HEK293 (cell line): ENCODE measurements at regions not wholly inside any gene's neighbourhood (a gene's known extent, or its start where the extent isn't known, plus 50 kb on each side); places are given as distances from the start of the nearest gene placed in this dataset.

Experiments used
- CTCF ChIA-PET: fragments of 350-600 bp; formaldehyde crosslinking; extraction: SDS; loops from one replicate; lab custom pipeline; 2021; ENCODE audit warnings: antibody characterized with exemption; lab: Yijun Ruan, JAX
- POLR2A ChIA-PET: fragments of 300-600 bp; formaldehyde crosslinking; extraction: SDS; loops from one replicate; lab custom pipeline; 2020; ENCODE audit warnings: antibody characterized with exemption, inconsistent platforms; lab: Yijun Ruan, JAX
- H3K27ac ChIP-seq: fragments of 200-500 bp; sonication (Bioruptor generic); 2 replicates; pipeline ENCODE4 v1.5.1; 2014; ENCODE audit warnings: low read depth, low read length, control low read depth, inconsistent platforms; ENCODE audit errors: extremely low read depth
- H3K36me3 ChIP-seq, 2 experiments: fragments of 200-500 bp in 1 of 2; sonication (Bioruptor generic) in 1 of 2; 1 replicate in 1 of 2; 2 replicates in 1 of 2; pipeline ENCODE4 v1.5.1; 2014 to 2017; ENCODE audit warnings: inconsistent platforms in 2 of 2, low read length in 2 of 2; ENCODE audit not compliant: control insufficient read depth in 2 of 2, insufficient read depth in 1 of 2
- H3K4me1 ChIP-seq: fragments of 200-500 bp; sonication (Bioruptor generic); 2 replicates; pipeline ENCODE4 v1.5.1; 2014; ENCODE audit warnings: mild to moderate bottlenecking, low read length, inconsistent platforms; ENCODE audit not compliant: control insufficient read depth, insufficient read depth
- H3K4me3 ChIP-seq: 2 replicates; pipeline ENCODE4 v1.5.1; 2011; ENCODE audit warnings: low read depth, mild to moderate bottlenecking, control low read depth, low read length, moderate library complexity
- H3K9me3 ChIP-seq: fragments of 200-500 bp; sonication (Bioruptor generic); 2 replicates; pipeline ENCODE4 v1.5.1; 2014; ENCODE audit warnings: low read depth, low read length, inconsistent platforms; ENCODE audit not compliant: control insufficient read depth, insufficient read depth
- GFI1B ChIP-seq: fragments of 450-650 bp; formaldehyde crosslinking; IDR thresholded peaks from 2 replicates; pipeline ENCODE4 v1.5.1; 2016; ENCODE audit warnings: missing biosample characterization, missing genetic modification characterization
- GLI4 ChIP-seq: fragments of 450-650 bp; formaldehyde crosslinking; IDR thresholded peaks from 2 replicates; pipeline ENCODE4 v1.5.1; 2016; ENCODE audit warnings: missing biosample characterization, missing genetic modification characterization
- HOXC10 ChIP-seq: sonication (generic); formaldehyde crosslinking; IDR thresholded peaks from 2 replicates; pipeline ENCODE4 v1.8.1; 2023; ENCODE audit warnings: mild to moderate bottlenecking, missing genetic modification reagents
- MYNN ChIP-seq: fragments of 450-650 bp; formaldehyde crosslinking; IDR thresholded peaks from 2 replicates; pipeline ENCODE4 v1.5.1; 2016; ENCODE audit warnings: missing biosample characterization, missing genetic modification characterization, borderline replicate concordance
- ZBTB21 ChIP-seq: fragments of 450-650 bp; formaldehyde crosslinking; IDR thresholded peaks from 2 replicates; pipeline ENCODE4 v1.5.1; 2017; ENCODE audit warnings: missing biosample characterization, missing genetic modification characterization
- ZBTB48 ChIP-seq: fragments of 450-650 bp; formaldehyde crosslinking; IDR thresholded peaks from 2 replicates; pipeline ENCODE4 v1.5.1; 2016; ENCODE audit warnings: missing biosample characterization, missing genetic modification characterization
- ZFHX2 ChIP-seq: fragments of 450-650 bp; formaldehyde crosslinking; conservative IDR thresholded peaks from 2 replicates; pipeline ENCODE4 v1.5.1; 2016; ENCODE audit warnings: missing biosample characterization, missing genetic modification characterization
- ZNF112 ChIP-seq: fragments of 450-650 bp; formaldehyde crosslinking; IDR thresholded peaks from 2 replicates; pipeline ENCODE4 v1.5.0; 2017; ENCODE audit warnings: missing biosample characterization, missing genetic modification characterization
- ZNF114 ChIP-seq: fragments of 450-650 bp; formaldehyde crosslinking; IDR thresholded peaks from 2 replicates; pipeline ENCODE4 v1.5.0; 2017; ENCODE audit warnings: missing biosample characterization, missing genetic modification characterization
- ZNF174 ChIP-seq: fragments of 450-650 bp; formaldehyde crosslinking; IDR thresholded peaks from 2 replicates; pipeline ENCODE4 v1.5.0; 2017; ENCODE audit warnings: missing biosample characterization, mild to moderate bottlenecking, missing genetic modification characterization
- ZNF184 ChIP-seq: fragments of 450-650 bp; IDR thresholded peaks from 2 replicates; pipeline ENCODE4 v1.5.1; 2018; ENCODE audit warnings: missing biosample characterization, mild to moderate bottlenecking, missing genetic modification characterization
- ZNF248 ChIP-seq: fragments of 450-650 bp; formaldehyde crosslinking; IDR thresholded peaks from 2 replicates; pipeline ENCODE4 v1.5.1; 2017; ENCODE audit warnings: missing biosample characterization, missing genetic modification characterization
- ZNF274 ChIP-seq, 2 experiments: fragments of 200-500 bp in 1 of 2; fragments of 450-650 bp in 1 of 2; sonication (Bioruptor generic) in 1 of 2; formaldehyde crosslinking in 1 of 2; IDR thresholded peaks; 2 replicates each; pipeline versions ENCODE4 v1.5.1 to v1.6.1; 2014 to 2016; ENCODE audit warnings: borderline replicate concordance in 1 of 2, inconsistent platforms in 1 of 2, low read length in 1 of 2, missing biosample characterization in 1 of 2, missing genetic modification characterization in 1 of 2
- ZNF350 ChIP-seq: fragments of 450-650 bp; formaldehyde crosslinking; IDR thresholded peaks from 2 replicates; pipeline ENCODE4 v1.5.0; 2017; ENCODE audit warnings: missing biosample characterization, mild to moderate bottlenecking, missing genetic modification characterization
- ZNF37A ChIP-seq: fragments of 450-650 bp; IDR thresholded peaks from 2 replicates; pipeline ENCODE4 v1.5.1; 2018; ENCODE audit warnings: missing biosample characterization, missing genetic modification characterization
- ZNF391 ChIP-seq: fragments of 450-650 bp; formaldehyde crosslinking; IDR thresholded peaks from 2 replicates; pipeline ENCODE4 v1.5.1; 2016; ENCODE audit warnings: low read depth, missing biosample characterization, missing genetic modification characterization, borderline replicate concordance
- ZNF404 ChIP-seq: fragments of 450-650 bp; formaldehyde crosslinking; IDR thresholded peaks from 2 replicates; pipeline ENCODE4 v1.5.1; 2017; ENCODE audit warnings: missing biosample characterization, missing genetic modification characterization
- ZNF433 ChIP-seq: fragments of 450-650 bp; formaldehyde crosslinking; IDR thresholded peaks from 2 replicates; pipeline ENCODE4 v1.5.1; 2016; ENCODE audit warnings: missing biosample characterization, missing genetic modification characterization, low read depth
- ZNF473 ChIP-seq: fragments of 450-650 bp; formaldehyde crosslinking; IDR thresholded peaks from 2 replicates; pipeline ENCODE4 v1.5.1; 2017; ENCODE audit warnings: missing biosample characterization, missing genetic modification characterization
- ZNF530 ChIP-seq: fragments of 450-650 bp; formaldehyde crosslinking; IDR thresholded peaks from 2 replicates; pipeline ENCODE4 v1.5.1; 2016; ENCODE audit warnings: low read depth, missing biosample characterization, missing genetic modification characterization
- ZNF610 ChIP-seq: fragments of 450-650 bp; formaldehyde crosslinking; IDR thresholded peaks from 2 replicates; pipeline ENCODE4 v1.5.1; 2016; ENCODE audit warnings: missing biosample characterization, missing genetic modification characterization, borderline replicate concordance
- ZNF621 ChIP-seq: fragments of 450-650 bp; formaldehyde crosslinking; IDR thresholded peaks from 2 replicates; pipeline ENCODE4 v1.5.1; 2017; ENCODE audit warnings: missing biosample characterization, missing genetic modification characterization
- ZNF629 ChIP-seq: fragments of 450-650 bp; formaldehyde crosslinking; IDR thresholded peaks from 2 replicates; pipeline ENCODE4 v1.5.1; 2017; ENCODE audit warnings: missing biosample characterization, missing genetic modification characterization
- ZNF677 ChIP-seq: fragments of 450-650 bp; IDR thresholded peaks from 2 replicates; pipeline ENCODE4 v1.5.0; 2018; ENCODE audit warnings: missing biosample characterization, mild to moderate bottlenecking, missing genetic modification characterization, moderate library complexity
- ZNF768 ChIP-seq: fragments of 450-650 bp; formaldehyde crosslinking; IDR thresholded peaks from 2 replicates; pipeline ENCODE4 v1.5.1; 2018; ENCODE audit warnings: missing biosample characterization, mild to moderate bottlenecking, missing genetic modification characterization
- ZNF777 ChIP-seq: fragments of 450-650 bp; formaldehyde crosslinking; IDR thresholded peaks from 2 replicates; pipeline ENCODE4 v1.5.1; 2017; ENCODE audit warnings: missing biosample characterization, missing genetic modification characterization, borderline replicate concordance
- ZXDB ChIP-seq: fragments of 450-650 bp; formaldehyde crosslinking; IDR thresholded peaks from 2 replicates; pipeline ENCODE4 v1.5.1; 2016; ENCODE audit warnings: missing biosample characterization, missing genetic modification characterization
- TF ChIP-seq, protein P1 (sequence below): fragments of 450-650 bp; formaldehyde crosslinking; IDR thresholded peaks from 2 replicates; pipeline ENCODE4 v1.5.1; 2017; ENCODE audit warnings: missing biosample characterization, missing genetic modification characterization
- TF ChIP-seq, protein P2 (sequence below): fragments of 450-650 bp; formaldehyde crosslinking; IDR thresholded peaks from 2 replicates; pipeline ENCODE4 v1.5.1; 2016; ENCODE audit warnings: missing biosample characterization, missing genetic modification characterization, borderline replicate concordance
- TF ChIP-seq, protein P3 (sequence below): fragments of 450-650 bp; formaldehyde crosslinking; IDR thresholded peaks from 2 replicates; pipeline ENCODE4 v1.5.0; 2017; ENCODE audit warnings: missing biosample characterization, missing genetic modification characterization, borderline replicate concordance
- TF ChIP-seq, protein P4 (sequence below): fragments of 450-650 bp; formaldehyde crosslinking; IDR thresholded peaks from 2 replicates; pipeline ENCODE4 v1.5.1; 2016; ENCODE audit warnings: missing biosample characterization, missing genetic modification characterization

DNA sequence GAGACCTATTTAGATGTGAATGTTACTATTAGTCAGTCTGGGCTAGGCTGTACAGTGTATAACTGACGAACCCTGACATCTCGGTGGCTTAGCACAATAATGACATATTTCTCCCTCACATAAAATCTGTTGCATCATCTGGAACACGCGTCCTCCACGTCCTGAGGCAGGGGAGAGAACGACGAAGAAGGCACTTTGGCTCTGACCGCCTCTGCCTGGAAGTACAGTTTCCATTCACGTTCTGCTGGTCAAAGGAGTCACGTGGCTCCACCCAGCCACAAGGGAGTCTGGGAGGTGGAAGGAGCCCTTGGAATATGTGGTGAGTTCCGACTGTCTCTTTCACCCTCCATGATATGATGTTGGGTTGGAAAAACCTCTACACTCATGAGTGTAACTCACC lies 55.1 kb upstream of the CD82 start:
- no peaks in the 10 kb centered on the region for H3K9me3 ChIP-seq
- TF ChIP-seq ZXDB (tag by site-specific recombination), result no peak
- no peak for TF ChIP-seq ZNF404
- TF ChIP-seq ZNF184 (tag by site-specific recombination), result no peak
- no peak for TF ChIP-seq ZNF112 (tag by site-specific recombination)
- TF ChIP-seq ZNF610 (tag by site-specific recombination), result no peak
- TF ChIP-seq, protein P1, sequence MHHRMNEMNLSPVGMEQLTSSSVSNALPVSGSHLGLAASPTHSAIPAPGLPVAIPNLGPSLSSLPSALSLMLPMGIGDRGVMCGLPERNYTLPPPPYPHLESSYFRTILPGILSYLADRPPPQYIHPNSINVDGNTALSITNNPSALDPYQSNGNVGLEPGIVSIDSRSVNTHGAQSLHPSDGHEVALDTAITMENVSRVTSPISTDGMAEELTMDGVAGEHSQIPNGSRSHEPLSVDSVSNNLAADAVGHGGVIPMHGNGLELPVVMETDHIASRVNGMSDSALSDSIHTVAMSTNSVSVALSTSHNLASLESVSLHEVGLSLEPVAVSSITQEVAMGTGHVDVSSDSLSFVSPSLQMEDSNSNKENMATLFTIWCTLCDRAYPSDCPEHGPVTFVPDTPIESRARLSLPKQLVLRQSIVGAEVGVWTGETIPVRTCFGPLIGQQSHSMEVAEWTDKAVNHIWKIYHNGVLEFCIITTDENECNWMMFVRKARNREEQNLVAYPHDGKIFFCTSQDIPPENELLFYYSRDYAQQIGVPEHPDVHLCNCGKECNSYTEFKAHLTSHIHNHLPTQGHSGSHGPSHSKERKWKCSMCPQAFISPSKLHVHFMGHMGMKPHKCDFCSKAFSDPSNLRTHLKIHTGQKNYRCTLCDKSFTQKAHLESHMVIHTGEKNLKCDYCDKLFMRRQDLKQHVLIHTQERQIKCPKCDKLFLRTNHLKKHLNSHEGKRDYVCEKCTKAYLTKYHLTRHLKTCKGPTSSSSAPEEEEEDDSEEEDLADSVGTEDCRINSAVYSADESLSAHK, result no peak
- no peak for TF ChIP-seq ZBTB21 (tag by site-specific recombination)
- no peak for TF ChIP-seq ZNF350 (tag by site-specific recombination)
- TF ChIP-seq ZNF433 (tag by site-specific recombination), result no peak
- TF ChIP-seq ZNF629 (tag by site-specific recombination), result no peak
- TF ChIP-seq, protein P2, sequence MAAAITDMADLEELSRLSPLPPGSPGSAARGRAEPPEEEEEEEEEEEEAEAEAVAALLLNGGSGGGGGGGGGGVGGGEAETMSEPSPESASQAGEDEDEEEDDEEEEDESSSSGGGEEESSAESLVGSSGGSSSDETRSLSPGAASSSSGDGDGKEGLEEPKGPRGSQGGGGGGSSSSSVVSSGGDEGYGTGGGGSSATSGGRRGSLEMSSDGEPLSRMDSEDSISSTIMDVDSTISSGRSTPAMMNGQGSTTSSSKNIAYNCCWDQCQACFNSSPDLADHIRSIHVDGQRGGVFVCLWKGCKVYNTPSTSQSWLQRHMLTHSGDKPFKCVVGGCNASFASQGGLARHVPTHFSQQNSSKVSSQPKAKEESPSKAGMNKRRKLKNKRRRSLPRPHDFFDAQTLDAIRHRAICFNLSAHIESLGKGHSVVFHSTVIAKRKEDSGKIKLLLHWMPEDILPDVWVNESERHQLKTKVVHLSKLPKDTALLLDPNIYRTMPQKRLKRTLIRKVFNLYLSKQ (tag by site-specific recombination), result no peak
- no peak for TF ChIP-seq ZNF174 (tag by site-specific recombination)
- no peak for TF ChIP-seq ZBTB48 (tag by site-specific recombination)
- no peak for TF ChIP-seq HOXC10 (CRISPR knock-in tag)
- no peak for TF ChIP-seq GFI1B (tag by site-specific recombination)
- TF ChIP-seq, protein P3, sequence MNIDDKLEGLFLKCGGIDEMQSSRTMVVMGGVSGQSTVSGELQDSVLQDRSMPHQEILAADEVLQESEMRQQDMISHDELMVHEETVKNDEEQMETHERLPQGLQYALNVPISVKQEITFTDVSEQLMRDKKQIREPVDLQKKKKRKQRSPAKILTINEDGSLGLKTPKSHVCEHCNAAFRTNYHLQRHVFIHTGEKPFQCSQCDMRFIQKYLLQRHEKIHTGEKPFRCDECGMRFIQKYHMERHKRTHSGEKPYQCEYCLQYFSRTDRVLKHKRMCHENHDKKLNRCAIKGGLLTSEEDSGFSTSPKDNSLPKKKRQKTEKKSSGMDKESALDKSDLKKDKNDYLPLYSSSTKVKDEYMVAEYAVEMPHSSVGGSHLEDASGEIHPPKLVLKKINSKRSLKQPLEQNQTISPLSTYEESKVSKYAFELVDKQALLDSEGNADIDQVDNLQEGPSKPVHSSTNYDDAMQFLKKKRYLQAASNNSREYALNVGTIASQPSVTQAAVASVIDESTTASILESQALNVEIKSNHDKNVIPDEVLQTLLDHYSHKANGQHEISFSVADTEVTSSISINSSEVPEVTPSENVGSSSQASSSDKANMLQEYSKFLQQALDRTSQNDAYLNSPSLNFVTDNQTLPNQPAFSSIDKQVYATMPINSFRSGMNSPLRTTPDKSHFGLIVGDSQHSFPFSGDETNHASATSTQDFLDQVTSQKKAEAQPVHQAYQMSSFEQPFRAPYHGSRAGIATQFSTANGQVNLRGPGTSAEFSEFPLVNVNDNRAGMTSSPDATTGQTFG (tag by site-specific recombination), result no peak
- no peak for TF ChIP-seq ZNF391 (tag by site-specific recombination)
- TF ChIP-seq ZNF621 (tag by site-specific recombination), result no peak
- TF ChIP-seq ZNF114 (tag by site-specific recombination), result no peak
- no peak for TF ChIP-seq MYNN (tag by site-specific recombination)
- ChIA-PET CTCF (interaction anchor here (1.1 to 1.7 kb wide), 2 partner anchors 22 to 377 kb away, joined by 3 to 4 read pairs; no protein-coding TSS in a partner anchor), POLR2A (no interaction called here)
- H3K4me3 ChIP-seq, result no peak overlapping the region
- H3K4me1 ChIP-seq, result no peaks in the 10 kb centered on the region
- no peak overlapping the region for H3K27ac ChIP-seq
- no peaks in the 10 kb centered on the region for H3K36me3 ChIP-seq

DNA sequence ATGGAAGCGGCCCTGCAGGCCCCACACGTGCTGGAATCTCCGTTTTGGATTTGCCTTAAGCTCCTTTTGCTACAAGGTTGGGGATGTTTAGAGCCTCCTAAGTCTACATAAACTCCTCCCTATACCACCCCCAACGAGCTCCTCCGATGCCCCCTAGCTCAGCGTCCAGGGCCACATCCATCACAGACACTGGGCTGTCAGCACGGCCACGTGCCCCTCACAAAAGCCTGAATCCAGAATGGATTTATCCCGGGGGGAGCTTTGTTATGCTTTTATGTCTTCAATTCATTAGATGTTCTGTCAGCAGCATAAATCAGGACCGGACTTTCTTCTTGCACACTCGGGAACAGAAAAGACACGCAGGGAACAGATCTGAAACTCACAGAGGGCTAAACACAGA lies 52.6 kb upstream of the CD82 start:
- H3K4me1 ChIP-seq, result no peaks in the 10 kb centered on the region
- no peak overlapping the region for H3K4me3 ChIP-seq
- ChIA-PET CTCF (interaction anchor here (0.6 to 1.6 kb wide), 3 partner anchors 11 to 1232 kb away, joined by 3 to 4 read pairs (median 3); no protein-coding TSS in a partner anchor), POLR2A (interaction anchor here (0.5 kb wide), 1 partner anchor 1176 kb away, joined by 6 read pairs; no protein-coding TSS in a partner anchor)
- H3K36me3 ChIP-seq, result no peaks in the 10 kb centered on the region
- no peak overlapping the region for H3K27ac ChIP-seq
- no peaks in the 10 kb centered on the region for H3K9me3 ChIP-seq
- TF ChIP-seq ZNF530 (tag by site-specific recombination) (no peak), ZNF777 (tag by site-specific recombination) (no peak), ZNF768 (no peak), ZFHX2 (no peak), ZNF248 (no peak), ZNF274 (IDR thresholded peaks at IDR 0.05; ENCODE audit: low read length) (no peak), ZNF274 (tag by site-specific recombination; IDR thresholded peaks at IDR 0.05; ENCODE audit: borderline replicate concordance) (no peak), ZNF473 (no peak), ZNF677 (tag by site-specific recombination) (no peak), ZNF37A (tag by site-specific recombination) (no peak), MYNN (tag by site-specific recombination) (no peak), GLI4 (tag by site-specific recombination) (no peak)
- TF ChIP-seq, protein P4, sequence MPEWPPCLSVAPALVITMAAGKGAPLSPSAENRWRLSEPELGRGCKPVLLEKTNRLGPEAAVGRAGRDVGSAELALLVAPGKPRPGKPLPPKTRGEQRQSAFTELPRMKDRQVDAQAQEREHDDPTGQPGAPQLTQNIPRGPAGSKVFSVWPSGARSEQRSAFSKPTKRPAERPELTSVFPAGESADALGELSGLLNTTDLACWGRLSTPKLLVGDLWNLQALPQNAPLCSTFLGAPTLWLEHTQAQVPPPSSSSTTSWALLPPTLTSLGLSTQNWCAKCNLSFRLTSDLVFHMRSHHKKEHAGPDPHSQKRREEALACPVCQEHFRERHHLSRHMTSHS (tag by site-specific recombination), result no peak
